Coronary artery (tissue), 2 donors: ENCODE measurements at regions not wholly inside any gene's neighbourhood (a gene's known extent, or its start where the extent isn't known, plus 50 kb on each side); places are given as distances from the start of the nearest gene placed in this dataset.

Experiments
- DNase-seq: peaks from one replicate; pipeline ENCODE4 v3.0.0-alpha.2; 2017; ENCODE audit warnings: low spot score
- H3K27ac ChIP-seq, 2 donors: fragments of 200-600 bp; sonication (generic); one replicate each; pipeline ENCODE4 v1.5.1; 2016 to 2019
- H3K4me3 ChIP-seq: fragments of 200-600 bp; sonication (generic); 2 replicates; pipeline ENCODE4 v1.5.1; 2016; ENCODE audit warnings: mild to moderate bottlenecking, moderate library complexity
- TF ChIP-seq, protein P1 (sequence below): fragments of 200-600 bp; sonication (generic); IDR thresholded peaks from one replicate; pipeline ENCODE4 v1.5.1; 2019; ENCODE audit warnings: antibody characterized with exemption

DNA sequence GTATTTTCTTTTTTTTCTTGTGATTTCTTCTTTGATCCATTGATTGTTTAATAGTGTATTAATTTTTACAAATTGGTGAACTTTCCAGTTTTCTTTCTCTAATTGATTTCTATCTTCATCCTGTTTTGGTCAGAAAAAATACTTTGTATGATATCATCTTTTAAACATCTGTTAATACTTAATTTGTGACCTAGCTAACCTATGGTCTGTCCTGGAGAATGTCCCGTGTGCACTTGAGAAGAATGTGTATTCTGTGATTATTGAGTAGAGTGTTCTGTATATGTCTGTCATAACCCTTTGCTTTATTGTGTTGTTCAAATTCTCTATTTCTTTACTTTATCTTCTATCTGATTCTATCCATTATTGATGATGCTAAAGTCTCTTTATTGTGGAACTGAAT is 65.8 kb upstream of the ZEB1 start:
- H3K4me3 ChIP-seq = no peak overlapping the region
- no peak overlapping the region for H3K27ac ChIP-seq
- TF ChIP-seq, protein P1, sequence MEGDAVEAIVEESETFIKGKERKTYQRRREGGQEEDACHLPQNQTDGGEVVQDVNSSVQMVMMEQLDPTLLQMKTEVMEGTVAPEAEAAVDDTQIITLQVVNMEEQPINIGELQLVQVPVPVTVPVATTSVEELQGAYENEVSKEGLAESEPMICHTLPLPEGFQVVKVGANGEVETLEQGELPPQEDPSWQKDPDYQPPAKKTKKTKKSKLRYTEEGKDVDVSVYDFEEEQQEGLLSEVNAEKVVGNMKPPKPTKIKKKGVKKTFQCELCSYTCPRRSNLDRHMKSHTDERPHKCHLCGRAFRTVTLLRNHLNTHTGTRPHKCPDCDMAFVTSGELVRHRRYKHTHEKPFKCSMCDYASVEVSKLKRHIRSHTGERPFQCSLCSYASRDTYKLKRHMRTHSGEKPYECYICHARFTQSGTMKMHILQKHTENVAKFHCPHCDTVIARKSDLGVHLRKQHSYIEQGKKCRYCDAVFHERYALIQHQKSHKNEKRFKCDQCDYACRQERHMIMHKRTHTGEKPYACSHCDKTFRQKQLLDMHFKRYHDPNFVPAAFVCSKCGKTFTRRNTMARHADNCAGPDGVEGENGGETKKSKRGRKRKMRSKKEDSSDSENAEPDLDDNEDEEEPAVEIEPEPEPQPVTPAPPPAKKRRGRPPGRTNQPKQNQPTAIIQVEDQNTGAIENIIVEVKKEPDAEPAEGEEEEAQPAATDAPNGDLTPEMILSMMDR = no peak
- no peak for DNase-seq

DNA sequence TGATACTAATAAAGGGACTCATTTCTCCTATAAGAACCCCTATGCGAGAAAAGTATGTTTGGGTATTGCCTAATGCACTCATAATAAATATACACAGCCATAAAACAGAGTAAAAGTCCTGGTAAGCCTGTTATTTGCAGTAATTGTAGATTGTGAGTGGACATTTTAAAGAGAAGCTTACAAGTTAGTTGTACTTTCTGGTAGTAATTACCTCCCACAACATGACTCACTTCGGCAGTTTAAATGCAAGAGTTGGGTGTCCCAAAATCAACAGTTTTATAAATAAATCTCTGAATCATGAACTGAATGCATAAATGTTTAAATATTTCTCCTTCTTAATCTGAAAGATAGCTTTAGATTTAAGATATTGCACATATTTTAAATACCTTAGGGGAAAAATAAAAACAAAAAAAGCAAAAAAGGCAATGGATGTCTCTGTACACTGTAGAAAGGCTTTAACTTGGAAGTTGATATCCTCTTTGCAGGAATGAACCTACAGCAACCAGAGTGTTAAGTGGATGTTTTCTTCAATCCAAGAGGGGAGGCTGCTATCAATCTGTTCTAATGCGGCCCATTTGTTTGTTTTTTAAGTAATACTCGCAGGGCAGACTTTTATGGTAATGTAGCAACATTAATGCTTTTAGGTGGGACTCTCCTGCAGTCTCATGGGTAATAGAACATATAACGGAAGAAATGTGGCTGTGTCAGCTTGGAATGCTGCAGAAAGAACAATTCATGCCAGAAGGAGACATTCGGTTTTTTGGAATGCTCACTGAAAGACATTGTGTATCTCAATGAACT is 57.3 kb upstream of the ZEB1 start:
- Histone ChIP-seq H3K4me3 (peak overlapping the region; percentile 48), H3K27ac (peak overlapping the region; percentile 50 to 76)
- TF ChIP-seq, protein P1 = no peak
- DNase-seq = no peak

DNA sequence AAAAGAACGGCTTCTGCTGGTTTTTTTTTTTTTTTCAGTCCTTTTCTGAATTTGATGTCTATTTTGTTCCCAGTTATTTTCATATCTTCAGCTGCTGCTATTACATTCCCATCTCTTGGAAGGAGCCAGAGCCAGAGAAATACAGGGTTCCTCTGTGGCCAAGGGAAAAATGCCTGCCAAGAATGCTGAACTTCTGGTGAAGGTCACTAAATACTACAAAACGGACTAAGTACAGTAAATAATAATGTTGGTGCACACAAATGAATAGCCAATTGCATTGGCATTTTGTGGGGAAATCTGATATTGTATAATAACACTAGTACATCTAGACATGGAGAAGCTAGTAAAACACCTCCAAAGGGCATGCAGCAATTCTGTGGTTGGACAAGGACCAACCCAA is 56.3 kb upstream of the ZEB1 start:
- H3K27ac ChIP-seq = peak overlapping the region; percentile 46 to 50
- TF ChIP-seq, protein P1 = no peak
- H3K4me3 ChIP-seq = peak overlapping the region; percentile 48
- DNase-seq = no peak

DNA sequence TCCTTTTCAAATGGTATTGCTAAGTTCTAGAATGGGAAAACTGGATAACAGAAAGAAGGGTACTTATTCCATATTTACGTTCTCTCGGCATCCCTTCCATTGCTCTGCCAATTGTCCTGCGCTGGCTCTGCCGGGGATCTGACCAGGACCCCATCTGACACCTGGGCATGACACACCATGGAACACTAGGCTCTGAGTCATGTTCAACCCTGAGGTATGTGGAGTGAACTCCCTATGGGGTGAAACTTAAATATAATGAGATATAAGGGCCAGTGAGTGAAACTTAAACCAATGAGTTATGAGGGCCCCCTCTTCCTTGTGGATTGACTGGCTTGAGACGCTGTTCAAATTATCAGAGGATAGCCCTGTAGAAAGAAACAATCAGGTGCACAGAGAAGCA is 55.1 kb upstream of the ZEB1 start:
- H3K27ac ChIP-seq = no peak overlapping the region
- H3K4me3 ChIP-seq = no peak overlapping the region
- DNase-seq = no peak
- TF ChIP-seq, protein P1 = no peak

DNA sequence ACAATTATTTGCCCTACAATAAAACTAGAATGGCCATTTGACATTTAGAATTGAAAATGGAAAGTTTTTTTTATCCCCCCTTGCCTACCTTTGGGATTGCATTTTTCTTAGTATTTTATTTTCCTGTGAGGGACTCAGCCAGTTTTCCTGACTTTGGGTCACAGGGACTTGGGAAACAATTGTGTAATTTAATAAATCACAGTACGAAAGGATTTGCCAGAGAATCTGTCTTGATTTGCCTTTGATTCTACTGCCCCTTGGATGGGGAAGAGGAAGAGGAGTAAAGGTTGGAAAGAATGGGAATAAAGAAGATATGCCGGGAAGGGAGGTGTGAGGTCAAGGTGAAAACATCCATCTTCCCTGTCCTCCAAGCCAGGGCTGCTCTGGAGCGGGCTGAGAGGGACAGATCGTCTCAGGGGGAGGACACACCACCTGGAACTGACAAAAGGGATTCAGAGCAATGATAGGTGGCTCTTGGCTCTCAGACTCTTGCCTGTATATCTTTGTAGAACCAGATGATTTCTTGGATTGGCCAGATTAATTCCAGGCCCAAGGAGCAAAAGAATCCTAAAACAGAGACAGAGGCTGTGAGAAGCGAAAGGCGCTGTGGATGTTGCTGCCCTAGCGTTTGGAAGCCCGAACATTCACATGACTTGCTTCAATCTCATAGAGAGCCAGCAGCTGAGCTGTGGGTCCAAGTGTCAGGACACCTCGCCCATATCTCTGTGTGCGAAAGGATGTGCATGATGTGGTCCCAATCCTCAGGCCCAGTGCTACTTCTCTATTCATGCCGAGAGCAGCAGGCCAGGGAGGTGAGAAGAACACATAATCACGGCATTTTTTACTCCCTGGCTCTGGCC is 50.3 kb upstream of the ZEB1 start:
- DNase-seq = no peak
- H3K27ac ChIP-seq = peak overlapping the region in 1 of 2 donors; percentile 59
- no peak overlapping the region for H3K4me3 ChIP-seq
- TF ChIP-seq, protein P1 = no peak
